ENCODE measurements at regions not wholly inside any gene's neighbourhood (a gene's known extent, or its start where the extent isn't known, plus 50 kb on each side); places are given as distances from the start of the nearest gene placed in this dataset.
"Not testable (repeated sequence)": the region's sequence is repeated elsewhere in the genome, so short reads cannot be mapped to it uniquely, and the experiment has no call there.

DNA sequence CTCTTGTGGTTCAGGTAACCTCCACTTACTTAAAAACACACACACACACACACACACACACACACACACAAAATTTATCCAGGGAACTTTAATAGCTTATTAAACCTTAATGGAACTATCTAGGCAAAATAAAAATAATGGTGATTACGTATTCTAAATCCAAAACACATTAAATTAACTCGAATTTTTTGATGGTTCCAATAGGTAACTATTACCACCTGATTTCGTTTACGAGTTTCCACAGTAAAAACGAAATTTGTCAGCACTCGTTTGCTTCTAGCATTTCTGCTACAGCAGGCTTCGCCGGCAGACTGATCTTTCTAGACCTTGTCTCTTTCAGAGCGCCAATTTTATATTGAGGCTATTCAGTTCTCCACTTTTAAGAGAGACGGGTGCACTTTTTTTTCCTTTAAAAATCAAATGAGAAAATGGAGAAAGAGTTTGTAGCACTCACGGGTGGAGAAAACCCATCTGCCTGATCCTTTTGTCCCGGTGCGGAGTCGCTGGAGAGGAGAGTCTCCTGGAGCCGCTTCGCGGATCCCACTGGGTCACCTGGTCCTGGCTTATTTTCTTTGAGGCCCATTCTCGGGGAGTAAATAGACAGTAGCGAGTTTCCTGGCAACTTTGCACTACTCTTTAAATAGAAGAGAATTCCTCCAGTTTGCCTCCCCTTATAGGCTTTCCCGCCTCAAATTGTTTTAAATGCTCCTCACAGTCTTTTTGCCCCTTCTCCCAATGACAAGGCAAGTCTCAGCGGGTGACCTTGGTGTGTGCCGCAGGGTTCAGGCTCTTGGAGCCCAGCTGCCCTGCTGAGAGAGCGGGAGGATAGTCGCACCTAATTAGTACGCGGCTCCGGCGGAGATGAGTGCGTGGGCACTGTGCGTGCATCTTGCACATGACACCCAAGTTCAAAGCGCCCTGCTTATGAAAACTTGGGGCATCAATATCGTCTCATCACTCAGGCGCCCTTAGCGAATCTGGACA is 117.0 kb downstream of the KCNRG start:
- no peak for DNase-seq

GRCh38 chr13:50132904-50133357 is 117.7 kb downstream of the KCNRG start:
- no peak for DNase-seq

GRCh38 chr13:50133358-50133953 is 118.2 kb downstream of the KCNRG start:
- DNase-seq = no peak

DNA sequence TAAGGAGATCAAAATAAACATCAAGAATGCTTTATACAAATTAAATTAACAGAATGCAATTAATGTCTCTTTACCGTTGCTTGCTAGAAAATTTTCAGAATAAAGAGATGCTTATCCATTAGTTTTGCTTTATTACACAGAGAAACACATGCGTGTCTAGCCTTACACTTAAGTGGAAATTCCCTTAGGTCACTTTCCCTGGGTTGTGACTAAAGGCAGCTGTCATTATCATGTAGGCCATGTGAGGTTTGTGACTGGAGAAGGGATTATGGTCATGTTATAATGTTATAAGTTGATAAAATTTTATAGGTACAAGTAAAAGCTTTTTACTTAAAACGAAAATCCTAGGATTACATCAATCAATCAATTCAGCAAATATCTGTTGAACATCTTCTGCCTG is 121.0 kb downstream of the KCNRG start:
- no peak for DNase-seq

- DNase-seq = no peak
These were observed 121.4 kb downstream of the KCNRG start for GRCh38 chr13:50136678-50137077.

- not testable (repeated sequence) for DNase-seq
These were observed 124.2 kb downstream of the KCNRG start for GRCh38 chr13:50139435-50139934.

DNA sequence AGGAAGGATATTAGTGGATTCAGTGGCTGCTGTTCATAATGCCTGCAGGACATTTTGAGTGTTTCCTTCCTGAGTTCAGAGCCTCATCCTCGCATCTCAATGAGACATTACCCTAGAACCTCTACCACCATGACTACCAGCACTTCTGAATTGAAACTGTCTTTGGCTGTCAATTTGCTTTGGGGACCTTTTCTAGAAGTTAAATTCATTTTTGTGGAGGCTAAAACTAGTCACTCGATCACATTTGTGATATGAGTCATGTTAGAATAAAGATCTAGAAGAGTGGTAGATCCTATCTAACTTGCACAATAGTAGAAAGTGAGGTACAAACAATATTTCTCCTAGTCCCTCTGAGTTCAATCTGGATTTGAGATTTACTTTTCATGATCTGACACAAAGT is 124.9 kb downstream of the KCNRG start:
- no peak for DNase-seq

DNA sequence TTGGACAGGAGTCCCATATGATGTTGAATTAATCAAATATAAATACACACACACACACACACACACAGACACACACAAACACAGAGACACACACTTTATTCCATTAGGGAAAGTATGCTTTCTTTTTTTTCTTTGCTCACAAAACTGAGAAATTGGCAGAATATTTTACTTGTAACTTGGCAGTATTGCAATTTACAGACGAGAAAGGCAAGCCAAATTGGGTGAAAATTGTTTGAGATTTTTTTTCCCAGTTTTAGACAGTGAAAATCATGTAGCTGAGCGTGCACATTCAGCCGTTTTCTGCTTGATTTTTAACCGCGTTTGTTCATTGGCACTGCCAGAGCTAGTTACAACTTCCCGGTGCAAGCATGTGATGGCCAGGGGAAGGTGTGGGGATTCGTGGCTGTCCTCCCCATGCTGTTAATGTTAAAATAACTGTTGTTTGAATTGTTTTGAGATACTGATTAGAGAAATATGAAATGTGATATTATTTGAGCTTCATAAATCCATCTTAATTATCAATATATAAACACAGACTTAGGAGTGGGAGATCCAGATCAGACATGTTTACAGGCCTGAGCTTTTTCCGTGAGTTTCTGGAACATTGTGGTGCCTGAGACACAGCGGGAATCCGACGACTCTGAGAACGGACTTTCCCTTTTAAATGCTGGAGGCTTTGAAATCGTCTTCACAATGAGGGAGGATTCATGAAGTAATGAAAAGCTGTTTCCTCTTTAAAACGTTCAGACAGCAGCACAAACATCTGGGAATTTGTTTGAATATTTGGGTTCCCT is 125.5 kb downstream of the KCNRG start:
- no peak for DNase-seq

DNA sequence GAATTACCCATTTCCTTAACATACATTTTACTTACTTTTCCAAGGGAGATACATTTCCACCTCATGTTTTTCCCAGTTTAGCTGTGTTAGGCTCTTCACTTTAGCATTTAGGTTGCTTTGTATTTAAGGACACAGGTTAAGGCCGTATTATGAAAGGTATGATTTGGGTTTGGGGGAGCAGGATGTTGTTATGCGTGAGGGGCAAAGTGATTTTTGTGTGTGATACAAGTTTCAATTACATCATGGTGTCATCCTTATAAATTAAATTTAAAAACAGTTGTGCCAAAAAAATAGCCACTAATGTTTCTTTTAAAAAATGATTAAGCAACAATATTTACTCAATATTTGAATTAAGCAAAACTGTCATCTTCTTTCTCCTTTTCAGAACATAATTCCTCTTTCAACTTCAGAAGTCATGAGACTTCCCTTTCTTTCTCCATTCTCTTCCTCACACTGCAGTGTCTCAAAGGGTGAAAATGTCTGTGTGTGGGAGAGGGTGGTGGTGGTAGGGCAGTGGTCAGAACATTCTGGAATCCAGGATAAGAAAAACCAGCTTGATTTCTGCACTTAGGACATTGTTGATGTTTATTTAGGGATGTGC is 126.2 kb downstream of the KCNRG start:
- DNase-seq = no peak

GRCh38 chr13:50144246-50145160 is 129.3 kb downstream of the KCNRG start:
- no peak for DNase-seq

GRCh38 chr13:50149214-50149613 is 134.0 kb downstream of the KCNRG start:
- no peak for DNase-seq

DNA sequence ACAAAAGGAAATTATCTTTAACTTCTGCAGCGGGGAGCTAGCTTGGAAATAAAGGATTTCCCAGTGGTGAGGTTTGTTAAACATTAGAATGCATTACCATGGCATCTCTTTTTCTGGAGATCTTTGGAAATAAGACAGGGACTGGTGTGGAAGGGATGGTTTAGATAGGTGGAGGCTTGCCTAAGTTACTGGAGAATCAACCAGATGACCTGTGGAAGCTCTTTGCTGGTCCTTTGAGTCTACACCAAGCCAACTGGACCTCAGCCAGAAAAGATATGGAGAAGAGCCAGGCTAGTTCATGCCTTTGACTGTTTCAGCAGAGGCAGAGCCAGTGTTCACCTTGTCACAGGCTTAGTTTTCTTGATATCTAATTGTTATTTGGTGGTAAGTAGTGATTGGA is 134.7 kb downstream of the KCNRG start:
- no peak for DNase-seq

GRCh38 chr13:50152224-50152623 is 137.0 kb downstream of the KCNRG start:
- DNase-seq = no peak

- no peak for DNase-seq
These were observed 137.5 kb downstream of the KCNRG start for GRCh38 chr13:50152655-50153309.

GRCh38 chr13:50153401-50153800 is 138.2 kb downstream of the KCNRG start:
- no peak for DNase-seq

DNA sequence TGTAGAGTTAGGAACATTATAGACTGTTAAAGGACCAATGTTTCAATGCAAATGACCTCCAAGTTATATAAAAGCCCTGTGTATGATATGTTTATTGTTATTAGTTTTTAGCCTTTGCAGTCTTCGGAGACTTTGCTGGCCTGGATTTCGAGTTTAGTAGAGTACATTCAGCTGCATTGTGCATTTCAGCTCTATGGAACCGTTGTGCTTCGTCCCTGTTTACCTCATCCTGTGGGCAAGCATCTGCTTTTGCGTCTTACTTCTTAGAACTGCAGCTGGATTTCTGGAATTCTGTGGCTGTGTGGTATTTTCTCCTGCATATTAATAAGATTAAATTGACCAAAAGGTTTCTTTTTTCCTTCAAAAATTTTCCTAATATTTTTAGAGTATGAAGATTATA is 138.6 kb downstream of the KCNRG start:
- no peak for DNase-seq

DNA sequence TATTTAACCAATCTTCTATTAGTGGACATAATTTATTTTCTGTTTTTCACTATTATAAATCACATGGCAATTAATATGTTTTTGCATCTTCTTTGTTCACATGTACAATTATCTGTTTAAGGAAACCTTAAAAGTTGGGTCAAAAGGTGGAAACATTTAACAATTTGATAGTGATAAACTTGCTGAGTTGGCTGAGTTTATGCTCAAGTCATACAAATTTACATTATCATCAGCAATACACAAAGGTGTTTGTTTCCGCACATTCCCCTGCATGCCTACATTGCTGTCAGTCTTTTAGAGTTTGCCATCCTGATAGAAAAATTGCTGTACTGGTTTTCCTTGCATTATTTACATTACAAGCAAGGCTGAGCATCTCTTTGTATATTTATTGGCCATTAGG is 139.5 kb downstream of the KCNRG start:
- DNase-seq = no peak

- DNase-seq = no peak
These were observed 140.9 kb downstream of the KCNRG start for GRCh38 chr13:50156140-50156539.

DNA sequence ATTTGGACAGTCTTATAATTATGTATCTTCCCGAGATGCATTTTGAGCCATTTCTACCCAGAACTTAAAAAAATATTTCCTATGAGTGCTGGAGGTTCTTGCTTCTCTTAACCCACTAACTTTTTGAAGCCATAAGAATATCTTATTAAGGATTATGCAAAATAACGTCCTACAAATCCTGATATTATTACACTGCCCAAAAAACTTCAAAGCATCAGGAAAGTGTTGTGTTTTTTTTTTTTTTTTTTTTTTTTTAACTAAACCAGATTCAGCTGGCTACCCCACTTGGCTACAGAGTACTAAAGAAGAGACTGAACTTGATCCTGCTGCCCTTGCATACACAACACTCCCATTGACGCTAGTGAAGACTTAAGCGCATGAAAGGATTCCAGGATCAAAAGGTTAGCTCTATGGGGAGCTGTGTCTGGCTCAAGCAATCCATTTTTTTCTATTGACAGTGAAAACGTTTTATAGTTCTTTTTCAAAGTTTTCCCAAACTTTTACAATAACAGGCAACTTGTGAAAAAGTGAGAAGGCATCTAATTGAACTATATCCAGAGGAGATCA is 141.4 kb downstream of the KCNRG start:
- no peak for DNase-seq

- no peak for DNase-seq
These were observed 143.3 kb downstream of the KCNRG start for GRCh38 chr13:50158385-50159165.

Data from NCI-H187 treated with DMSO at 0.1 percent for 48 hours (cell line).